Keratinocyte (primary cell): ENCODE measurements at regions not wholly inside any gene's neighbourhood (a gene's known extent, or its start where the extent isn't known, plus 50 kb on each side); places are given as distances from the start of the nearest gene placed in this dataset.

ENCODE experiments used
- EZH2 ChIP-seq: IDR thresholded peaks from one replicate; pipeline ENCODE4 v1.6.1; 2012; ENCODE audit warnings: inconsistent platforms, mild to moderate bottlenecking, low read length, moderate library complexity
- TF ChIP-seq, protein P1 (sequence below), 3 experiments: IDR thresholded peaks in 1 of 3; conservative IDR thresholded peaks in 1 of 3; optimal IDR thresholded peaks in 1 of 3; 2 replicates in 2 of 3; 3 replicates in 1 of 3; pipeline versions ENCODE3 to v1.5.1; 2011; ENCODE audit warnings: low read length in 3 of 3, mild to moderate bottlenecking in 3 of 3, moderate library complexity in 2 of 3, control low read depth in 1 of 3, inconsistent platforms in 1 of 3; ENCODE audit not compliant: insufficient read depth in 2 of 3; ENCODE audit errors: extremely low read depth in 1 of 3

DNA sequence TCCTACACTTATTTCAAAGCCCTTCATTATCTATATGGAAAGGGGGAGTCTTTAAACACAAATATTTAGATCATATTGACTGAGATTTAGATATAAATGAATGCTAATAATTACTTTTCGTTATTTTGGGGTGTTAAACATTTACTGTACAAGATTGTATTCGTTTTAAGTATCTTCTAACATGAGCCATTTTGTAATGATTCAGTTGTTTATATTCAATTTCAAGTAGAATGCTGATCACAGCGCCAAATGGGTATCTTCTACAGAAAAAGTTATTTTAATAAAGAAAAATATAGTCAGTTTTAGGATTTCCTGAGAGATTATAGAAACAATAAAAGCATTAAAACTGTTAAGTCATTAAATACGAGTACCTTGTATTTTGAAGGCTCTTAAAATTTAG is 104.5 kb upstream of the HNRNPU start:
- TF ChIP-seq, protein P1, sequence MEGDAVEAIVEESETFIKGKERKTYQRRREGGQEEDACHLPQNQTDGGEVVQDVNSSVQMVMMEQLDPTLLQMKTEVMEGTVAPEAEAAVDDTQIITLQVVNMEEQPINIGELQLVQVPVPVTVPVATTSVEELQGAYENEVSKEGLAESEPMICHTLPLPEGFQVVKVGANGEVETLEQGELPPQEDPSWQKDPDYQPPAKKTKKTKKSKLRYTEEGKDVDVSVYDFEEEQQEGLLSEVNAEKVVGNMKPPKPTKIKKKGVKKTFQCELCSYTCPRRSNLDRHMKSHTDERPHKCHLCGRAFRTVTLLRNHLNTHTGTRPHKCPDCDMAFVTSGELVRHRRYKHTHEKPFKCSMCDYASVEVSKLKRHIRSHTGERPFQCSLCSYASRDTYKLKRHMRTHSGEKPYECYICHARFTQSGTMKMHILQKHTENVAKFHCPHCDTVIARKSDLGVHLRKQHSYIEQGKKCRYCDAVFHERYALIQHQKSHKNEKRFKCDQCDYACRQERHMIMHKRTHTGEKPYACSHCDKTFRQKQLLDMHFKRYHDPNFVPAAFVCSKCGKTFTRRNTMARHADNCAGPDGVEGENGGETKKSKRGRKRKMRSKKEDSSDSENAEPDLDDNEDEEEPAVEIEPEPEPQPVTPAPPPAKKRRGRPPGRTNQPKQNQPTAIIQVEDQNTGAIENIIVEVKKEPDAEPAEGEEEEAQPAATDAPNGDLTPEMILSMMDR (optimal IDR thresholded peaks at IDR 0.05 in 1 of 3, IDR thresholded peaks at IDR 0.05 in 1 of 3, conservative IDR thresholded peaks at IDR 0.05 in 1 of 3; ENCODE audit: extremely low read depth in 1 of 3, insufficient read depth in 2 of 3, low read length in 3 of 3), result no peak
- no peak for TF ChIP-seq EZH2
